B cell (primary cell): ENCODE measurements at regions not wholly inside any gene's neighbourhood (a gene's known extent, or its start where the extent isn't known, plus 50 kb on each side); places are given as distances from the start of the nearest gene placed in this dataset.

Experiments used
- ATAC-seq: fragments of 200-7000 bp; cut with Tn5 transposase; one replicate; pipeline ENCODE4 v1.10.0; 2021; ENCODE audit warnings: low read depth, mild to moderate bottlenecking, moderate number of reproducible peaks, moderate library complexity
- CTCF ChIA-PET: fragments of 350-600 bp; sonication (Branson Sonifier 250); formaldehyde crosslinking; loops from one replicate; lab custom pipeline; 2021; ENCODE audit warnings: antibody characterized with exemption, inconsistent platforms; lab: Charles Lee
- POLR2A ChIA-PET: fragments of 350-600 bp; sonication (Branson Sonifier 250); formaldehyde crosslinking; loops from one replicate; lab custom pipeline; 2021; ENCODE audit warnings: antibody characterized with exemption; lab: Charles Lee
- DNase-seq: peaks from one replicate; pipeline ENCODE4 v3.0.0; 2013
- H2AFZ ChIP-seq: 2 replicates; pipeline ENCODE4 v1.6.1; 2012; ENCODE audit warnings: mild to moderate bottlenecking, low read depth, low read length; ENCODE audit not compliant: insufficient read depth, poor library complexity, severe bottlenecking
- H3K27ac ChIP-seq, 2 donors: 1 replicate in 1 of 2; 2 replicates in 1 of 2; pipeline ENCODE4 v1.5.1; 2012 to 2013; ENCODE audit warnings: low read length in 2 of 2, mild to moderate bottlenecking in 2 of 2, moderate library complexity in 1 of 2
- H3K27me3 ChIP-seq, 4 experiments: fragments of 200-600 bp in 1 of 4; sonication (generic) in 1 of 4; replicated peaks in 1 of 4; 1 replicate in 2 of 4; 2 replicates in 2 of 4; pipeline versions ENCODE4 v1.6.1 to v1.7.0; 2013 to 2016; ENCODE audit warnings: low read length in 3 of 4, mild to moderate bottlenecking in 2 of 4, mixed read lengths in 1 of 4, moderate library complexity in 1 of 4; ENCODE audit not compliant: insufficient read depth in 4 of 4, control insufficient read depth in 3 of 4; ENCODE audit errors: control extremely low read depth in 1 of 4
- H3K36me3 ChIP-seq, 2 experiments: replicated peaks in 1 of 2; 1 replicate in 1 of 2; 2 replicates in 1 of 2; pipeline versions ENCODE4 v1.6.1 to v1.7.1; 2013; ENCODE audit warnings: low read length in 1 of 2; ENCODE audit not compliant: insufficient read depth in 2 of 2, control insufficient read depth in 1 of 2; ENCODE audit errors: control extremely low read depth in 1 of 2, extremely low read depth in 1 of 2
- H3K4me1 ChIP-seq, 2 donors: fragments of 200-600 bp in 1 of 2; sonication (generic) in 1 of 2; 1 replicate in 1 of 2; 2 replicates in 1 of 2; pipeline versions ENCODE4 v1.5.1 to v1.6.1; 2013 to 2017; ENCODE audit warnings: low read length in 2 of 2; ENCODE audit not compliant: control insufficient read depth in 2 of 2, insufficient read depth in 2 of 2
- H3K4me2 ChIP-seq: replicated peaks from 2 replicates; pipeline ENCODE3; 2012; ENCODE audit warnings: mild to moderate bottlenecking, low read depth, low read length; ENCODE audit not compliant: poor library complexity, severe bottlenecking
- H3K4me3 ChIP-seq, 5 experiments: fragments of 200-600 bp in 1 of 5; sonication (generic) in 1 of 5; 1 replicate in 3 of 5; 2 replicates in 2 of 5; pipeline versions ENCODE4 v1.5.1 to v1.7.0; 2011 to 2016; ENCODE audit warnings: low read length in 4 of 5, mild to moderate bottlenecking in 4 of 5, low read depth in 2 of 5, control low read depth in 1 of 5, moderate library complexity in 1 of 5; ENCODE audit not compliant: insufficient read depth in 1 of 5; ENCODE audit errors: control extremely low read depth in 1 of 5, extremely low read depth in 1 of 5
- H3K79me2 ChIP-seq: fragments of 200-600 bp; sonication (generic); one replicate; pipeline ENCODE4 v1.6.0; 2016; ENCODE audit warnings: low read length; ENCODE audit not compliant: control insufficient read depth, insufficient read depth
- H3K9ac ChIP-seq: fragments of 200-600 bp; sonication (generic); 2 replicates; pipeline ENCODE4 v1.6.1; 2017; ENCODE audit warnings: mild to moderate bottlenecking, low read length, moderate library complexity
- H3K9me3 ChIP-seq, 3 donors: one replicate each; pipeline versions ENCODE4 v1.6.1 to v1.7.1; 2013; ENCODE audit warnings: low read length in 2 of 3; ENCODE audit not compliant: control insufficient read depth in 2 of 3, insufficient read depth in 1 of 3; ENCODE audit errors: control extremely low read depth in 1 of 3
- H4K20me1 ChIP-seq: 2 replicates; pipeline ENCODE4 v1.6.0; 2012; ENCODE audit warnings: mild to moderate bottlenecking, low read length; ENCODE audit not compliant: insufficient read depth, control insufficient read depth, poor library complexity, severe bottlenecking
- H3K27ac Mint-ChIP-seq: one replicate; pipeline ENCODE4 v1.8.0; 2021; ENCODE audit warnings: mixed read lengths
- H3K27me3 Mint-ChIP-seq: one replicate; pipeline ENCODE4 v1.8.0; 2021; ENCODE audit warnings: mixed read lengths
- H3K4me1 Mint-ChIP-seq: one replicate; pipeline ENCODE4 v1.8.0; 2021; ENCODE audit warnings: mixed read lengths
- H3K4me3 Mint-ChIP-seq: one replicate; pipeline ENCODE4 v1.8.0; 2021; ENCODE audit warnings: mixed read lengths
- H3K9me3 Mint-ChIP-seq: one replicate; pipeline ENCODE4 v1.8.0; 2022; ENCODE audit warnings: mixed read lengths; ENCODE audit not compliant: insufficient read depth
- CTCF ChIP-seq: fragments of 200-600 bp; IDR thresholded peaks from one replicate; pipeline ENCODE4 v1.8.0; 2022; ENCODE audit warnings: antibody characterized with exemption, mild to moderate bottlenecking
- EZH2 ChIP-seq: IDR thresholded peaks from 2 replicates; pipeline ENCODE4 v1.6.1; 2012; ENCODE audit warnings: borderline replicate concordance, low read depth, mild to moderate bottlenecking, moderate library complexity, low read length; ENCODE audit not compliant: insufficient read depth, poor library complexity, severe bottlenecking
- WGBS: methylation state at CpG from one replicate; pipeline ENCODE4 v1.1.5; 2013; ENCODE audit warnings: missing lambda C conversion rate; ENCODE audit not compliant: insufficient coverage; 5-methylcytosine and 5-hydroxymethylcytosine counted together
- intact Hi-C: fragments of 100-400 bp; cut with micrococcal nuclease; formaldehyde crosslinking; loops from one replicate; pipeline ENCODE4 v1.10.0; 2022

GRCh38 chr1:229058729-229059128 lies 212.2 kb upstream of the RAB4A start:
- ATAC-seq (no peak), DNase-seq (no peak)
- no peak for TF ChIP-seq EZH2
- no peak for TF ChIP-seq CTCF
- peaks cover 0 to 22% (median 6%) of the 10 kb centered on the region in 4 experiments for H3K27me3 ChIP-seq
- H3K9me3 ChIP-seq, result no peaks in the 10 kb centered on the region
- no peaks in the 10 kb centered on the region for H3K79me2 ChIP-seq
- H3K9me3 Mint-ChIP-seq, result no peaks in the 10 kb centered on the region
- no peak overlapping the region for H3K4me3 Mint-ChIP-seq
- 26% methylated on average over 10 of the region's 10 CpGs for WGBS
- H3K27ac Mint-ChIP-seq, result no peak overlapping the region
- H3K4me1 ChIP-seq, result peaks cover 0 to 14% of the 10 kb centered on the region in 2 donors
- no peak overlapping the region for H3K4me3 ChIP-seq
- no peak overlapping the region for H3K27ac ChIP-seq
- POLR2A ChIA-PET, result no interaction called here
- CTCF ChIA-PET, result interaction anchor here (0.5 kb wide), 1 partner anchor 58 kb away, joined by 3 read pairs; no protein-coding TSS in a partner anchor
- peaks cover 31% of the 10 kb centered on the region for H3K27me3 Mint-ChIP-seq
- intact Hi-C loops, result no loop called here
- H2AFZ ChIP-seq, result no peak overlapping the region
- H3K36me3 ChIP-seq, result no peaks in the 10 kb centered on the region
- H3K4me2 ChIP-seq, result no peak overlapping the region
- peaks cover 10% of the 10 kb centered on the region for H3K4me1 Mint-ChIP-seq
- H4K20me1 ChIP-seq, result no peaks in the 10 kb centered on the region
- no peak overlapping the region for H3K9ac ChIP-seq

- 44% methylated on average over 9 of the region's 9 CpGs for WGBS
- H3K27ac ChIP-seq, result no peak overlapping the region
- TF ChIP-seq CTCF, result no peak
- no peak for TF ChIP-seq EZH2
- CTCF ChIA-PET, result no interaction called here
- H3K9me3 Mint-ChIP-seq, result no peaks in the 10 kb centered on the region
- no peak overlapping the region for H3K4me2 ChIP-seq
- H3K27ac Mint-ChIP-seq, result no peak overlapping the region
- no peak overlapping the region for H3K9ac ChIP-seq
- POLR2A ChIA-PET, result no interaction called here
- H3K4me1 Mint-ChIP-seq, result peaks cover 10% of the 10 kb centered on the region
- peaks cover 0 to 22% (median 6%) of the 10 kb centered on the region in 4 experiments for H3K27me3 ChIP-seq
- no peaks in the 10 kb centered on the region for H3K79me2 ChIP-seq
- intact Hi-C loops, result no loop called here
- H3K4me3 Mint-ChIP-seq, result no peak overlapping the region
- H3K36me3 ChIP-seq, result no peaks in the 10 kb centered on the region
- peaks cover 0 to 14% of the 10 kb centered on the region in 2 donors for H3K4me1 ChIP-seq
- no peaks in the 10 kb centered on the region for H4K20me1 ChIP-seq
- H2AFZ ChIP-seq, result no peak overlapping the region
- ATAC-seq (no peak), DNase-seq (no peak)
- no peaks in the 10 kb centered on the region for H3K9me3 ChIP-seq
- H3K4me3 ChIP-seq, result no peak overlapping the region
- peaks cover 28% of the 10 kb centered on the region for H3K27me3 Mint-ChIP-seq
These were observed 211.0 kb upstream of the RAB4A start for GRCh38 chr1:229059671-229060539.
